Mucosa of descending colon (tissue), 3 donors: ENCODE measurements at regions not wholly inside any gene's neighbourhood (a gene's known extent, or its start where the extent isn't known, plus 50 kb on each side); places are given as distances from the start of the nearest gene placed in this dataset.

Experiments
- ATAC-seq: fragments of 200-7000 bp; cut with Tn5 transposase; one replicate; pipeline ENCODE4 v1.9.1; 2020; ENCODE audit warnings: mild to moderate bottlenecking, moderate library complexity
- DNase-seq, 3 donors: peaks; one replicate each; pipeline ENCODE4 v3.0.0-alpha.2; 2020
- H3K36me3 ChIP-seq: fragments of 200-600 bp; one replicate; pipeline ENCODE4 v1.8.0; 2021; ENCODE audit warnings: low read depth, mild to moderate bottlenecking
- H3K4me1 ChIP-seq: fragments of 200-600 bp; one replicate; pipeline ENCODE4 v1.8.0; 2021; ENCODE audit warnings: low read depth, mild to moderate bottlenecking
- H3K4me3 ChIP-seq: fragments of 200-600 bp; one replicate; pipeline ENCODE4 v1.8.0; 2021; ENCODE audit warnings: mild to moderate bottlenecking
- H3K9me3 ChIP-seq: fragments of 200-600 bp; one replicate; pipeline ENCODE4 v1.8.0; 2021; ENCODE audit warnings: mild to moderate bottlenecking
- intact Hi-C, 2 donors: fragments of 100-400 bp; cut with DNase I in 1 of 2; cut with micrococcal nuclease in 1 of 2; formaldehyde crosslinking; loops; one replicate each; pipeline versions ENCODE4 v1.11.0 to v1.11.1; 2022; cut with DNase I, micrococcal nuclease
- TF ChIP-seq, protein P1 (sequence below): fragments of 200-600 bp; IDR thresholded peaks from one replicate; pipeline ENCODE4 v1.8.0; 2022; ENCODE audit warnings: antibody characterized with exemption, mild to moderate bottlenecking
- donor health status: DM: no; HTN: no; CAD: no; lungs with moderate emphysema.
- donor health status: DM: no; HTN: no; CAD: no.
- donor health status: DM: no; HTN: yes; CAD: no.

DNA sequence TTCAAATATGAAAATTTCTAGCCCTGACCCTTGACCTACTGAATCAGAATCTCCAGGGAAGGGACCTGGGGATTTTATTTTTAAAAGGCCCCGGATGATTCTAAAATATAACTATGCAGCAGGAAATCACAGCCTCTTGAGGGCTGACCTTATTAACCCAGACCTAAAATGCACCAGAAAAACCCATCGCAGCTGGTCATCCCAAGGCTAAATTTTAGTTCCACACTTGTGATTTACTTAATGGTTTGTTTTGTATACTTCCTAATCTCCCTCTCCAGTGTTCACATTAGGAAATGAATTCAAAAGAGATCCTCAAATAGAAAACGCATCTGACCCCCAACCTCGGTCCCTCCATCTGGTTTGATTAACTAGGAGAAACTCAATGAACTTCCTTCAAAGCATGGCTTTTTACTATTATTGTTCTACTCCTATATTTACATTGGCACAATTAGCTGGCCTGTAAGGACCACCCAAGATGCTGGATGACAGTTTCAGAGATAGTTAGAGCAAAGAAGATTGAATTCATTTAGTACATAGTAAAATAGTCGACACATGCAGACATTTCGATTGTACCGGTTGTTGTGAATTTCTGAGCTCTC lies 147.8 kb upstream of the MED14 start:
- Histone ChIP-seq H3K9me3 (no peaks in the 10 kb centered on the region), H3K4me1 (no peaks in the 10 kb centered on the region), H3K4me3 (no peak overlapping the region), H3K36me3 (no peaks in the 10 kb centered on the region)
- intact Hi-C loops: no loop called here
- ATAC-seq (no peak), DNase-seq (no peak)
- TF ChIP-seq, protein P1, sequence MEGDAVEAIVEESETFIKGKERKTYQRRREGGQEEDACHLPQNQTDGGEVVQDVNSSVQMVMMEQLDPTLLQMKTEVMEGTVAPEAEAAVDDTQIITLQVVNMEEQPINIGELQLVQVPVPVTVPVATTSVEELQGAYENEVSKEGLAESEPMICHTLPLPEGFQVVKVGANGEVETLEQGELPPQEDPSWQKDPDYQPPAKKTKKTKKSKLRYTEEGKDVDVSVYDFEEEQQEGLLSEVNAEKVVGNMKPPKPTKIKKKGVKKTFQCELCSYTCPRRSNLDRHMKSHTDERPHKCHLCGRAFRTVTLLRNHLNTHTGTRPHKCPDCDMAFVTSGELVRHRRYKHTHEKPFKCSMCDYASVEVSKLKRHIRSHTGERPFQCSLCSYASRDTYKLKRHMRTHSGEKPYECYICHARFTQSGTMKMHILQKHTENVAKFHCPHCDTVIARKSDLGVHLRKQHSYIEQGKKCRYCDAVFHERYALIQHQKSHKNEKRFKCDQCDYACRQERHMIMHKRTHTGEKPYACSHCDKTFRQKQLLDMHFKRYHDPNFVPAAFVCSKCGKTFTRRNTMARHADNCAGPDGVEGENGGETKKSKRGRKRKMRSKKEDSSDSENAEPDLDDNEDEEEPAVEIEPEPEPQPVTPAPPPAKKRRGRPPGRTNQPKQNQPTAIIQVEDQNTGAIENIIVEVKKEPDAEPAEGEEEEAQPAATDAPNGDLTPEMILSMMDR: no peak

DNA sequence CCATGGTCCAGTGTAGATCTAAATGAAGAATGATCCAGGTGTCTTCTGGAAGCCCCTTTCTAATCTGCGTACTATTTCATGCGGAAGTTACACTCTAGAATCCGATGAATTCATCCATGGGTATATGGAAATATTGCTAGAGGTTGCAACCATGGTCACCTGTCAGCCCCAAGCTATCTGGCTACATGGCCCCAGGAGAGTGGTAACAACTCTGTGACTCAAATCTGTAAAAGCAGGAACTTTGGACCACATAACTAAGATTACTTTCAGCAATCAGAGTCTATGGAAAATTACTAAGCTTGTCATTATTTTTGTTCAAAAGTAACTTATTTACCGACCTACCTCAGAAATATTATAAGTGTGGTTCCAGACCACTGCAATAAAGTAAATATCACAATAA lies 150.6 kb upstream of the MED14 start:
- DNase-seq (no peak), ATAC-seq (no peak)
- Histone ChIP-seq H3K36me3 (no peaks in the 10 kb centered on the region), H3K4me1 (no peaks in the 10 kb centered on the region), H3K4me3 (no peak overlapping the region), H3K9me3 (no peaks in the 10 kb centered on the region)
- TF ChIP-seq, protein P1: no peak
- intact Hi-C loops: no loop called here

DNA sequence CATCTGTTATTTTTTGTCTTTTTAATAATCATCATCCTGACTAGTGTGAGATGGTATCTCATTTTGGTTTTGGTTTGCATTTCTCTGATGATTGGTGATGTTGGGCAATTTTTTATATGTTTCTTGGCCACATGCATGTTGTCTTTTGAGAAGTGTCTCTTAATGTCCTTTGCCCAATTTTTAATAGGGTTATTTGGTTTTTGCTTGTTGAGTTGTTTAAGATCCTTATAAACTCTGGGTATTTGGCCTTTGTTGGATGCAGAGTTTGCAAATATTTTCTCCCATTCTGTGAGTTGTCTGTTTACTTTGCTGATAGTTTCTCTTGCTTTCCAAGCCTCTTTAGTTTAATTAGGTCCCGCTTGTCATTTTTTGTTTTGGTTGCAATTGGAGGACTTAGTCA lies 152.1 kb upstream of the MED14 start:
- Histone ChIP-seq H3K4me1 (no peaks in the 10 kb centered on the region), H3K36me3 (no peaks in the 10 kb centered on the region), H3K9me3 (no peaks in the 10 kb centered on the region), H3K4me3 (no peak overlapping the region)
- intact Hi-C loops: no loop called here
- ATAC-seq (no peak), DNase-seq (no peak)
- TF ChIP-seq, protein P1: no peak

DNA sequence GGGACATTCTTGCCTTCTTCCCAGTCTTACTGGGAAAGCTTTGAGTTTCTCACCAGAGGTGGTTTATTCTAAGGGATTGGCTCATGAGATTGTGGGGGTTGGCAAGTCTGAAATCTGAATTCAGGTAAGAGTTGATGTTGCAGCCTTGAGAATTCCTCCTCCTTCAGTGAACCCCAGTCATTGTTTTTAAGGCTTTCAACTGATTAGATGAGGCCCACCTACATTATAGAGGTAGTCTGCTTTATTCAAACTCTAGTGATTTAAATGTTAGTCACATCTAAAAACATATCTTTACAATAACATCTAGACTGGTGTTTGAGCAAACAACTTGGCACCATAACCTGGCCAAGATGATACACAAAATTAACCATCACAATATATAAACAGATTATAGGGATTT lies 156.5 kb upstream of the MED14 start:
- H3K4me3 ChIP-seq: no peak overlapping the region
- no peaks in the 10 kb centered on the region for H3K9me3 ChIP-seq
- no peaks in the 10 kb centered on the region for H3K4me1 ChIP-seq
- DNase-seq: no peak
- H3K36me3 ChIP-seq: no peaks in the 10 kb centered on the region
- intact Hi-C loops: no loop called here
- TF ChIP-seq, protein P1: no peak
- ATAC-seq: no peak

DNA sequence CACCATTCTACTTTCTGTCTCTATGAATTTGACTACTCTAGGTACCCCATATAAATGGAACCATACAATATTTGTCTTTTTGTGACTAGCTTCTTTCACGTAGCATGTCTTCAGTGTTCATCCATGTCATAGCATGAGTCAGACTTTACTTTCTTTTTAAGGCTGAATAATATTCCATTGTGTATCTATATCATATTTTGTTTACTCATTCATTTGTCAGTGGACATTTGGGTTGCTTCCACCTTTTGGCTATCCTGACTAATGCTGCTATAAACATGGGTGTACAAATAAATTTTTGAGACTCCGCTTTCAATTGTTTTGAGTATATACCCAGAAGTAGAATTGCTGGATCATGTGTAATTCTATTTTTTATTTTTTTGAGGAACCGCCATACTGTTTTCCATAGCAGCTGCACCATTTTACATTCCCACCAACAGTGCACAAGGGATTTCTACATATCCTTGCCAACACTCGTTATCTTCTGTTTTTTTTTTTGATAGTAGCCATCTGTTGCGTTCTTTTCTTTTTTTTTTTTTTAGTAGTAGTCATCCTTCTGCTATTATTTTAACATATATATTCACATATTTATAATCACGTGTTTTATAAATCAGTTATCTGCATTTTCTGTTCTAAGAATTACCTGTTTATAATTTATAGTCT lies 158.0 kb upstream of the MED14 start:
- TF ChIP-seq, protein P1: no peak
- Histone ChIP-seq H3K36me3 (no peaks in the 10 kb centered on the region), H3K9me3 (no peaks in the 10 kb centered on the region), H3K4me3 (no peak overlapping the region), H3K4me1 (no peaks in the 10 kb centered on the region)
- intact Hi-C loops: no loop called here
- no peak for DNase-seq
- ATAC-seq: no peak
